ENCODE measurements at regions not wholly inside any gene's neighbourhood (a gene's known extent, or its start where the extent isn't known, plus 50 kb on each side); places are given as distances from the start of the nearest gene placed in this dataset.

DNA sequence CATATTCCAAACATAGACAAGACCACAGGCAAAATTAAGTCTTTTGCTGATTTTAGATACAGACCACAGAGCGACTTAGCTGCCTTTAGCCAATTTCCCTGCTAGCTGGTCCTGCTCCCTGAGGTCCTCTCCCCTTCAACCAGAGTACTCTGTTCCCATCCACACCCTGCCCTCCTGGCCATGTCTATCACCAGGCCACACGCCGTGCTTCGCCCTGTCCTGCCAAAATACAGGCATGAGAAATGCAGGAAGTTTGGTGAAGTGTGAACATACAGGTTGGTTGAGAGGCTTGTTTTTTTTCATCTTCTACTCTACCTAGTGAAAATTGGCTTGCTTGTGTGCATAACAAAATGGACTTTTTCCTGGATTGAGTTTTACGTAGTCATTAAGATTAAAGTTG lies 226.2 kb upstream of the TENM3 start:
- TF ChIP-seq, protein P1, sequence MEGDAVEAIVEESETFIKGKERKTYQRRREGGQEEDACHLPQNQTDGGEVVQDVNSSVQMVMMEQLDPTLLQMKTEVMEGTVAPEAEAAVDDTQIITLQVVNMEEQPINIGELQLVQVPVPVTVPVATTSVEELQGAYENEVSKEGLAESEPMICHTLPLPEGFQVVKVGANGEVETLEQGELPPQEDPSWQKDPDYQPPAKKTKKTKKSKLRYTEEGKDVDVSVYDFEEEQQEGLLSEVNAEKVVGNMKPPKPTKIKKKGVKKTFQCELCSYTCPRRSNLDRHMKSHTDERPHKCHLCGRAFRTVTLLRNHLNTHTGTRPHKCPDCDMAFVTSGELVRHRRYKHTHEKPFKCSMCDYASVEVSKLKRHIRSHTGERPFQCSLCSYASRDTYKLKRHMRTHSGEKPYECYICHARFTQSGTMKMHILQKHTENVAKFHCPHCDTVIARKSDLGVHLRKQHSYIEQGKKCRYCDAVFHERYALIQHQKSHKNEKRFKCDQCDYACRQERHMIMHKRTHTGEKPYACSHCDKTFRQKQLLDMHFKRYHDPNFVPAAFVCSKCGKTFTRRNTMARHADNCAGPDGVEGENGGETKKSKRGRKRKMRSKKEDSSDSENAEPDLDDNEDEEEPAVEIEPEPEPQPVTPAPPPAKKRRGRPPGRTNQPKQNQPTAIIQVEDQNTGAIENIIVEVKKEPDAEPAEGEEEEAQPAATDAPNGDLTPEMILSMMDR (conservative IDR thresholded peaks at IDR 0.05; ENCODE audit: low read depth, low read length): no peak
- peaks cover 40% of the 10 kb centered on the region for H3K4me1 ChIP-seq (ENCODE audit: low read depth, poor library complexity, severe bottlenecking)
- H3K4me3 ChIP-seq (IDR thresholded peaks at IDR 0.05; ENCODE audit: insufficient read depth, low read depth, low read length): no peak overlapping the region
- no peak overlapping the region for H3K27ac ChIP-seq
- no peaks in the 10 kb centered on the region for H3K36me3 ChIP-seq (ENCODE audit: insufficient read depth)
- no peaks in the 10 kb centered on the region for H3K27me3 ChIP-seq (ENCODE audit: insufficient read depth, low read depth)
- H3K79me2 ChIP-seq (ENCODE audit: insufficient read depth, low read depth): no peaks in the 10 kb centered on the region
- H3K4me2 ChIP-seq: no peak overlapping the region
- H4K20me1 ChIP-seq (ENCODE audit: insufficient read depth): no peaks in the 10 kb centered on the region
- H3K9ac ChIP-seq: no peak overlapping the region
- H2AFZ ChIP-seq (ENCODE audit: low read depth): no peak overlapping the region

DNA sequence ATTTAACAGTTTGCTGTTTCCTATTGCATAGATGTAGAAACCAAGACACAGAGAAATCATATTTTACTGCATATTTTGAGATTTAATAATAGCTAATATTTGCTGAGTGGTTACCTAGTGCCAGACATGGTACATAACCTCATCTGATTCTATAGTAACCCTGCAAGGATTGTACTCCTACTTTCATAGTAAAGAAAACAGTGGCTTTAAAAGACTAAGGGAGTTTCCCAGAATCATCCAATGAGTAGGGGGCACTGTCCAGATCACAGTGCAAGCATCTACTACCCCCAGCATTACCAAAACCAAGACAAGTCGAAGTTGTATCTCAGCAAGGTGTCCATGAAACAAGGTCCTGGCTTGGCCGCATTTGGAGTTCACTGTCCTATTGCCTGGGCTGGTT lies 224.5 kb upstream of the TENM3 start:
- Histone ChIP-seq H3K4me2 (peak overlapping the region; percentile 55), H3K79me2 (ENCODE audit: insufficient read depth, low read depth) (no peaks in the 10 kb centered on the region), H3K4me1 (ENCODE audit: low read depth, poor library complexity, severe bottlenecking) (peaks cover 40% of the 10 kb centered on the region), H3K27me3 (ENCODE audit: insufficient read depth, low read depth) (no peaks in the 10 kb centered on the region), H3K9ac (peak overlapping the region; percentile 46), H2AFZ (ENCODE audit: low read depth) (peak overlapping the region; percentile 60), H3K36me3 (ENCODE audit: insufficient read depth) (no peaks in the 10 kb centered on the region), H4K20me1 (ENCODE audit: insufficient read depth) (no peaks in the 10 kb centered on the region), H3K4me3 (IDR thresholded peaks at IDR 0.05; ENCODE audit: insufficient read depth, low read depth, low read length) (no peak overlapping the region), H3K27ac (peak overlapping the region; percentile 85)
- TF ChIP-seq, protein P1 (conservative IDR thresholded peaks at IDR 0.05; ENCODE audit: low read depth, low read length): no peak

DNA sequence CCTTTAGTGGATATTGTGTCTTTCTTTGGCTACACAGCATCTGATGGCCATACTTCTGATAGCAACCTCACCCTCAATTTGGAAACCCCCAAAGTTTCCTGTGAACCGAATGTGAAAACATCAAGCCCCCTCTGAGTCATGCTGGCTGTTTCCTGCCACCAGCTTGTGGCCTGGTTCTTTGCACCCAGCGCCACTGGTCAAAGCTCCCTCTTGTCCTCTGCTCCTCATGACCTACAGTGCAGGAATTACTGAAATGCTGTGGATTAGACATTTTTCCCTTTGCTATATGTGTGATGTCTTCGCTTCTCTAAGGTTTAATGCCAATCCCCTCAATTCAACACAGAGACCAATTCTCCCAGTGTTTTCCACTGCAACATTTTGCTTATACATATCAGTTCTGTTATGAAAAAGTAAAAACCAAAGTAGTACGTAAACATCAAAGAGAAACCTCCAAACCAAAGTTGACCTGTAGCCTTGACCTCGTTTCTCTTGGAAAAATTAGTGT lies 224.0 kb upstream of the TENM3 start:
- H3K27ac ChIP-seq: peak overlapping the region; percentile 85
- H3K4me2 ChIP-seq: peak overlapping the region; percentile 55
- no peaks in the 10 kb centered on the region for H3K79me2 ChIP-seq (ENCODE audit: insufficient read depth, low read depth)
- H4K20me1 ChIP-seq (ENCODE audit: insufficient read depth): no peaks in the 10 kb centered on the region
- H2AFZ ChIP-seq (ENCODE audit: low read depth): peak overlapping the region; percentile 60
- H3K4me1 ChIP-seq (ENCODE audit: low read depth, poor library complexity, severe bottlenecking): peaks cover 40% of the 10 kb centered on the region
- H3K9ac ChIP-seq: peak overlapping the region; percentile 46; the same call in 1 of the 2 replicates
- H3K4me3 ChIP-seq (IDR thresholded peaks at IDR 0.05; ENCODE audit: insufficient read depth, low read depth, low read length): no peak overlapping the region
- H3K27me3 ChIP-seq (ENCODE audit: insufficient read depth, low read depth): no peaks in the 10 kb centered on the region
- TF ChIP-seq, protein P1 (conservative IDR thresholded peaks at IDR 0.05; ENCODE audit: low read depth, low read length): no peak
- no peaks in the 10 kb centered on the region for H3K36me3 ChIP-seq (ENCODE audit: insufficient read depth)

DNA sequence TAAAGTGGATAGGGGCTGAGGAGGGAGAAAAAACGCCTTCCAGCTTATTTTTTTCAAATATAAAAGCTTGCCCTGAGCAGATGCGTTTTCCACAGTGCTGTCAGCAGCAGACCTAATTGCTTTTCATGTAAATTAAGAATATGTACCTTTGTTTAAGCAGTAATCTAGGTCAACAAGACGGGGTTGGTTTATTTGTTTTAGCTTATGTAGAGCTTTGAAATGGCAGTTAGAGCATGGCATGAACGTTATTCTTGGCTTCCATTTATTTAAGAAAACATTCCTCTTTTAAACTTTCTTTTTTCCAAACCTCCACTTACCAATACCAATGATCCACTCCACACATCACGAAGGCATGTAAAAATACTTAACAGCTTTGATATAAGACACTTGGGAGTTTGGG lies 220.3 kb upstream of the TENM3 start:
- Histone ChIP-seq H3K4me1 (ENCODE audit: low read depth, poor library complexity, severe bottlenecking) (peaks cover 28% of the 10 kb centered on the region), H3K36me3 (ENCODE audit: insufficient read depth) (no peaks in the 10 kb centered on the region), H3K4me3 (IDR thresholded peaks at IDR 0.05; ENCODE audit: insufficient read depth, low read depth, low read length) (no peak overlapping the region), H3K27ac (no peak overlapping the region), H3K79me2 (ENCODE audit: insufficient read depth, low read depth) (no peaks in the 10 kb centered on the region), H3K4me2 (no peak overlapping the region), H2AFZ (ENCODE audit: low read depth) (no peak overlapping the region), H3K9ac (no peak overlapping the region), H3K27me3 (ENCODE audit: insufficient read depth, low read depth) (no peaks in the 10 kb centered on the region), H4K20me1 (ENCODE audit: insufficient read depth) (no peaks in the 10 kb centered on the region)
- TF ChIP-seq, protein P1 (conservative IDR thresholded peaks at IDR 0.05; ENCODE audit: low read depth, low read length): no peak

Data from KMS-11 (cell line).